ENCODE measurements at regions not wholly inside any gene's neighbourhood (a gene's known extent, or its start where the extent isn't known, plus 50 kb on each side); places are given as distances from the start of the nearest gene placed in this dataset.

DNA sequence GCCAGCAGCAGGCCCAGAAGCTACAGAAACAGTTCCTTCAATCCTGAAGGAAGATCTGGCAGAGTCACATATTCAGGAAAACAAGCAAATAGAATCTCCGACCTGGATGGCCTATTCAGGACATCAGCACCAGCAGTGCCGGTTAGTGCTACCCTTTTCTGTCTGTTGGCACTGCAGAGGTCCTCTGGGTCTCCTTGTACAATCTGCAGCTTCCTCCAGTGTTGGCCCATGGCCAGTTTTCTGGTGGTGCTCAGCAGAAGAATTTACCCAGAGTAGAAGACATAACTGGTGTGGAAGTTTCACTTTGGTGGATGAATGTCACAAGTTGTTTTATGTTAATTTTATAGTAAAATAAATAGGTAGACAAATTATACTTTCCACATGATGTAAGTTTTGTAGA lies 498.1 kb downstream of the COG6 start:
- Histone ChIP-seq H3K27me3 (ENCODE audit: control insufficient read depth, low read length) (peaks cover 11% of the 10 kb centered on the region), H3K4me1 (ENCODE audit: control insufficient read depth, low read length) (no peaks in the 10 kb centered on the region), H3K4me3 (ENCODE audit: low read length) (no peak overlapping the region), H3K27ac (ENCODE audit: low read depth, low read length) (no peak overlapping the region), H3K9me3 (ENCODE audit: control insufficient read depth, insufficient read depth, low read length) (no peaks in the 10 kb centered on the region), H3K79me2 (ENCODE audit: control insufficient read depth, low read length) (no peaks in the 10 kb centered on the region), H3F3A (ENCODE audit: control insufficient read depth, insufficient read depth) (no peaks in the 10 kb centered on the region), H3K9me2 (replicated peaks; ENCODE audit: control insufficient read depth, low read length) (no peaks in the 10 kb centered on the region), H4K20me1 (ENCODE audit: control insufficient read depth, insufficient read depth, low read depth, low read length) (no peaks in the 10 kb centered on the region; the same call in 1 of the 2 replicates), H3K4me2 (ENCODE audit: low read length) (no peak overlapping the region), H3K36me3 (ENCODE audit: control insufficient read depth, low read length) (no peaks in the 10 kb centered on the region)
- TF ChIP-seq, protein P1, sequence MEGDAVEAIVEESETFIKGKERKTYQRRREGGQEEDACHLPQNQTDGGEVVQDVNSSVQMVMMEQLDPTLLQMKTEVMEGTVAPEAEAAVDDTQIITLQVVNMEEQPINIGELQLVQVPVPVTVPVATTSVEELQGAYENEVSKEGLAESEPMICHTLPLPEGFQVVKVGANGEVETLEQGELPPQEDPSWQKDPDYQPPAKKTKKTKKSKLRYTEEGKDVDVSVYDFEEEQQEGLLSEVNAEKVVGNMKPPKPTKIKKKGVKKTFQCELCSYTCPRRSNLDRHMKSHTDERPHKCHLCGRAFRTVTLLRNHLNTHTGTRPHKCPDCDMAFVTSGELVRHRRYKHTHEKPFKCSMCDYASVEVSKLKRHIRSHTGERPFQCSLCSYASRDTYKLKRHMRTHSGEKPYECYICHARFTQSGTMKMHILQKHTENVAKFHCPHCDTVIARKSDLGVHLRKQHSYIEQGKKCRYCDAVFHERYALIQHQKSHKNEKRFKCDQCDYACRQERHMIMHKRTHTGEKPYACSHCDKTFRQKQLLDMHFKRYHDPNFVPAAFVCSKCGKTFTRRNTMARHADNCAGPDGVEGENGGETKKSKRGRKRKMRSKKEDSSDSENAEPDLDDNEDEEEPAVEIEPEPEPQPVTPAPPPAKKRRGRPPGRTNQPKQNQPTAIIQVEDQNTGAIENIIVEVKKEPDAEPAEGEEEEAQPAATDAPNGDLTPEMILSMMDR (IDR thresholded peaks at IDR 0.05; ENCODE audit: low read depth, low read length, poor library complexity, severe bottlenecking), result no peak
- no peak for TF ChIP-seq EZH2phosphoT487 (IDR thresholded peaks at IDR 0.05; ENCODE audit: borderline replicate concordance, low read length)

DNA sequence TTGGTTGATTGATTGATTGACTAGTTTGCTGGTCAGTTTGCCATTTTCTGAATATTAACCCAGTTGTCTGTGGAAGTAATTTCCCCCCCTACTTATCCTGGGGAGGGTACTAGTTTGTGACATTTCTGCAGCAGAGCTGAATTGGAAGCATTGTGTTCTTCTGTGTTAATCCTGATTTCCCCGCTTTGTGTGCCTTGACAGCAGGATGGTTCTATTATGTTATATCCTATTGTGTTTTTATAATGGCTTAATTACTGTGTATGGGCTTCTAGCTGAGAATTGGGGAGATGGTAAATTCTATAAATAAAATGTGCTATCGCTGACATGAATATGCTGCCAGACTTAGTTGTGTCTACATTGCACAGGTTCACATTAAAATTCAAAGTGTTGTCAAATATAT lies 499.7 kb downstream of the COG6 start:
- no peaks in the 10 kb centered on the region for H3K36me3 ChIP-seq (ENCODE audit: control insufficient read depth, low read length)
- H3K9me3 ChIP-seq (ENCODE audit: control insufficient read depth, insufficient read depth, low read length), result no peaks in the 10 kb centered on the region
- no peak overlapping the region for H3K4me3 ChIP-seq (ENCODE audit: low read length)
- no peaks in the 10 kb centered on the region for H3F3A ChIP-seq (ENCODE audit: control insufficient read depth, insufficient read depth)
- no peak for TF ChIP-seq EZH2phosphoT487 (IDR thresholded peaks at IDR 0.05; ENCODE audit: borderline replicate concordance, low read length)
- TF ChIP-seq, protein P1 (IDR thresholded peaks at IDR 0.05; ENCODE audit: low read depth, low read length, poor library complexity, severe bottlenecking), result no peak
- no peaks in the 10 kb centered on the region for H3K79me2 ChIP-seq (ENCODE audit: control insufficient read depth, low read length)
- no peaks in the 10 kb centered on the region for H3K9me2 ChIP-seq (replicated peaks; ENCODE audit: control insufficient read depth, low read length)
- H4K20me1 ChIP-seq (ENCODE audit: control insufficient read depth, insufficient read depth, low read depth, low read length), result no peaks in the 10 kb centered on the region; the same call in 1 of the 2 replicates
- no peaks in the 10 kb centered on the region for H3K27me3 ChIP-seq (ENCODE audit: control insufficient read depth, low read length)
- H3K4me1 ChIP-seq (ENCODE audit: control insufficient read depth, low read length), result peaks cover 7% of the 10 kb centered on the region
- H3K4me2 ChIP-seq (ENCODE audit: low read length), result no peak overlapping the region
- H3K27ac ChIP-seq (ENCODE audit: low read depth, low read length), result no peak overlapping the region

DNA sequence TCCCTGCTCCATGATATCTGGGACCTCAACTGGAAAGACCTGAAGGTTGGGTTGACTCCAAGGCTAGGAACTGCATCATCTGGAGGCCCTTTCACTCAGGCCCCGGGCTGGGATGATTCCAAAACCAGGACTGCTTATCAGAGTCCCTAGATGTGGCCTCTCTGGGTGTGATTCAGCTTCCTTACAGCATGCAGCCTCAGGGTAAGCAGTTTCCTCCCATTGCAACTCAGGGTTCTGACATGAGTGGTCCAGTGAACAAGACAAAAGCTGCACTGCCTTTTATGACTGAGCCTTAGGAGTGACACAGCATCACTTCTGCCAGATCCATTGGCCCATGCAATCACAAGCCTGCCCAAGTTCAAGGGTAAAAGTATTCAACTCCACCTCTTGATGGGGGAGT lies 502.8 kb downstream of the COG6 start:
- H3K36me3 ChIP-seq (ENCODE audit: control insufficient read depth, low read length), result no peaks in the 10 kb centered on the region
- H3K4me2 ChIP-seq (ENCODE audit: low read length), result no peak overlapping the region
- TF ChIP-seq EZH2phosphoT487 (IDR thresholded peaks at IDR 0.05; ENCODE audit: borderline replicate concordance, low read length), result no peak
- TF ChIP-seq, protein P1 (IDR thresholded peaks at IDR 0.05; ENCODE audit: low read depth, low read length, poor library complexity, severe bottlenecking), result no peak
- no peaks in the 10 kb centered on the region for H3K27me3 ChIP-seq (ENCODE audit: control insufficient read depth, low read length)
- no peaks in the 10 kb centered on the region for H3K9me2 ChIP-seq (replicated peaks; ENCODE audit: control insufficient read depth, low read length)
- H3K79me2 ChIP-seq (ENCODE audit: control insufficient read depth, low read length), result no peaks in the 10 kb centered on the region
- H4K20me1 ChIP-seq (ENCODE audit: control insufficient read depth, insufficient read depth, low read depth, low read length), result no peaks in the 10 kb centered on the region
- no peaks in the 10 kb centered on the region for H3K9me3 ChIP-seq (ENCODE audit: control insufficient read depth, insufficient read depth, low read length)
- H3F3A ChIP-seq (ENCODE audit: control insufficient read depth, insufficient read depth), result no peaks in the 10 kb centered on the region
- peaks cover 29% of the 10 kb centered on the region for H3K4me1 ChIP-seq (ENCODE audit: control insufficient read depth, low read length)
- H3K27ac ChIP-seq (ENCODE audit: low read depth, low read length), result no peak overlapping the region
- H3K4me3 ChIP-seq (ENCODE audit: low read length), result no peak overlapping the region

DNA sequence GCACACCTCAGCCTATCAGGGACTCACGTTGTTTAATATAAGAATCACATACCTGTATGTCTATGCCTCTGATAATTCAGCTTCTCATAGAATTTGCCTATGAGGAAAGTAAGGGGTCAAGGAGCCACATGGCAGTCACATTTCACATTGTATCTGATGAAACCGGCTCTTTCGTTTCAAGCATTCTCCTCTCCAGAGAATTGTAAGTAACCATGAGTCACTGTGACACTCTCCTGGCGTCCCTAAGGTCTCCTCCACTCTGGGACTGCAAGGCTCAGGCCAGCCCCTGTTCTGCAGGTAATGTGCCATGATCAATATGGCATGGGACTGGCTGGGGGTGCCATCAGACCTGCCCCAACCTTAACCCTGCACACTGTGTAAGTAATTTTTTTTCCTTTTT lies 503.3 kb downstream of the COG6 start:
- Histone ChIP-seq H3K4me1 (ENCODE audit: control insufficient read depth, low read length) (peaks cover 29% of the 10 kb centered on the region), H3K4me3 (ENCODE audit: low read length) (no peak overlapping the region), H3K79me2 (ENCODE audit: control insufficient read depth, low read length) (no peaks in the 10 kb centered on the region), H3F3A (ENCODE audit: control insufficient read depth, insufficient read depth) (no peaks in the 10 kb centered on the region), H3K9me3 (ENCODE audit: control insufficient read depth, insufficient read depth, low read length) (no peaks in the 10 kb centered on the region), H3K36me3 (ENCODE audit: control insufficient read depth, low read length) (no peaks in the 10 kb centered on the region), H3K27ac (ENCODE audit: low read depth, low read length) (no peak overlapping the region), H3K27me3 (ENCODE audit: control insufficient read depth, low read length) (no peaks in the 10 kb centered on the region), H4K20me1 (ENCODE audit: control insufficient read depth, insufficient read depth, low read depth, low read length) (no peaks in the 10 kb centered on the region), H3K9me2 (replicated peaks; ENCODE audit: control insufficient read depth, low read length) (no peaks in the 10 kb centered on the region), H3K4me2 (ENCODE audit: low read length) (no peak overlapping the region)
- no peak for TF ChIP-seq EZH2phosphoT487 (IDR thresholded peaks at IDR 0.05; ENCODE audit: borderline replicate concordance, low read length)
- TF ChIP-seq, protein P1 (IDR thresholded peaks at IDR 0.05; ENCODE audit: low read depth, low read length, poor library complexity, severe bottlenecking), result no peak
